ENCODE measurements at regions not wholly inside any gene's neighbourhood (a gene's known extent, or its start where the extent isn't known, plus 50 kb on each side); places are given as distances from the start of the nearest gene placed in this dataset.

DNA sequence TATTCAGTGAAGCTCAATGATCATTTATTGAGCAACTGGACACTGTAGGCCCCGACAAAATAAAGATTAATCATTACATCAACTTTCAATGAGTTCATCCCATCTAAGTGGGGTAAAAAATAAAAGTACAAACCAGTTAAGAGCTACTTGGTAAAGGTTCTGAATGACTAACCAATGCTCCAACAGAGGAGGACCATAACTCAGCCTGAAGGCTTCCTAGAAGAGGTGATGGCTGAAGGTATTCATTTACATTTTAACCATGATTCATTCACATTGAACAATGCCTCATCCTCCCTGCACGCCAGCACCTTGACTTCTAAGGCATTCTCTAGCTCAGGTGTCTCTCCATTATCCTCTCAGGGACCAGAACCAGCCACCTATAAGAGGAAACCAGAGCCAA is 201.4 kb downstream of the ZNF462 start:
- no peak for DNase-seq

DNA sequence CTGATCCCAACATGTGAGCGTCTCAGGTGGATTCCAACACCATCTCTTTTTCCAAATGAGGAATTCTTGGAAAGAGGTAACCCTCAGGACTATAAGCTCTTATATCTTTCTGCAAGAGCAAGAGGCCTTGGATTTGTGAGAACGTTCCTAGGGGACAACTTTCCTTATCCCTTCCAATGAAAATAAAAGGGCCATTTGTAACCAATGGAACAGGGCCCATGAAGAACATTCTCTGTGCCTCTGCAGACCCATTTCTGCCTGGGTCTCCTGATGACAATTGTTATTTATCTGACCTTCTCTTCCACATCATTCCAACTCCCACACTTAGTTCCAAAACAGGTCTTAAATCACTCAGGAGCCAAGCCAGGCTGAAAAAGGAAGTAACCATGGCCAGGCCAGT is 202.6 kb downstream of the ZNF462 start:
- DNase-seq: no peak

DNA sequence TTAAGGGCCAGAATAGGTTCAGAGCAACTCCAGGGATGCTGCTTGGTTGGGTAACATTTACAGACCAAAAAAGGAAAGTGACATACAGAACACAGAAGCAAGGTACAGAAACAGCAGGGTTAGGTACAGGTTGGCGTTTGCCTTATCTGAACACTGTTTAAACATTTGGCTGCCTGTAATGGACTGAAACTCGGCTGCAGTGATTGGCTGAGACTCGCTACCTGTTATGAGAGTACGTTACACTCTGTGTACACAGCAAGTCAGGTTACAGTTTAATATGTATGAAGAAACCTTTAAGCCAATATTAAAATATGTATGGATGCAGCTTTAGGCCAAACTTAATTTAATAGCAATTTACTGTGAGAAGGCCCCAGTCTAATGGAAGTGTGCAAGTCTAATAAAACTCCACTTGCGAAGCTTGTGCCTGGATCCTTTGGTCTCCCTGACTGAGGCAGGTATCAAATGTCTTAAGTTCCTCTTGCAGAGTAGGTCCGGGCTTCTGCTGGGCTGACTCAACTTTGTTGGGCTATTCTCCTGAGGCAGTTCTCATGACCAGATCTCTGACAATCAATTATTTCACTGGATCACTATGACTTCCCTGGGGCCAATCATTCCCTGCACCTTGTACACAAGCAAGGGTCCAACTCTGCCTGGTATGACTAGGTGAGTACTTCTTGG is 204.9 kb downstream of the ZNF462 start:
- DNase-seq: no peak

- DNase-seq: no peak
Measured at GRCh38 chr9:107068581-107068980, 205.6 kb downstream of the ZNF462 start.

DNA sequence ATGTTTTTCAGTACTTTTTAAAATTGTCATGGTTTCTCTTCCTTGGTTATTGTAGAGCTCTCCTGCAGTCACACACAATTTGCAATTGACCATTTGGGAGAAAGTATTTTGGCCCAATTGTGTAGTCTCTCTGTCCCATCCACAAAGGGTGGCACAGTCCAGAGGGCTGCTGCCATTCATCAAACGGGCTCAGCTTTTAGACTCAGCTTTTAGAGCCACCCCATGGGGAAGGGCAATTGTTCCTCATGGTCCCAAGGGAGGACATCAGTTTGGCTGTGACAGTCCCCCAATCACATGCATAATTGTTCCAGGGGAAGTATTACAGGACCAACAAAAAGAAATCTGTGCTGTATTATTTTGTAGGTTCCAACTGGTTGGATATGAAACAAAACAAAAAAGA is 207.6 kb downstream of the ZNF462 start:
- no peak for DNase-seq

DNA sequence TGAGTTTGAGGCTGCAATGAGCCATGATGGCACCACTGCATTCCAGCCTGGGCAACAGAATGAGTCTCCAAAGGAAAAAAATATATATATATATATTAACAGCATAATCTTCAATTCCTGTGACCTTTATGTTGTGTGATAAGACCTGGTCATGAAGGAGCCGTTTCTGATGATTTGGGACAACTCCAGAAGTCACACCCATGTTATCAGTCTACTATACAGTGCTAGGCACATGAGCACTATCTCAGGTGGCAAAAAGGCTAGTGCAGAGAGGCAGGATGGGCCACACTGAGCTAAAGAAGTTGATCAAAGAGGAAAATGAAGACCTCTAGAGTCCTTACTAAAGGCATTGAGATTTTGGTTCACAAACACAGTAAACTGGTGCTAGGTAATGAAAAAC is 205.0 kb upstream of the RAD23B start:
- DNase-seq: no peak

DNA sequence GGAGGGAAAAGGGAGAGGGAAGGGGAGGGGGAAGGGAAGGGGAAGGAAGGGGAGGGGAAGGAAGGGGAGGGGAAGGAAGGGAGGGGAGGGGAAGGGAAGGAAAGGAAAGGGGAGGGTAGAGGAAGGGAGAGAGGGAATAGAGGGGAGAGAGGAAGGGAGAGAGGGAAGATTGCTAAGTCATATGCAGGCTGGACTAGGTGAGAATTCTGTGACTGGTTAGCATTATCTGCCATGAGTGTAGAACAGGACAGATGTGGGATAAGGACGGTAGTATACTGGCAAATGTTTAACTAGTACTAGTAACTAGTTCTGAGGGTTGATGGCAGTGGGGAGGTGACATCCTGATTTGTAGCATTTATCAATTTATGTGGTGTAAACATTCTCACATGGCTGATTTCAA is 203.5 kb upstream of the RAD23B start:
- no peak for DNase-seq

DNA sequence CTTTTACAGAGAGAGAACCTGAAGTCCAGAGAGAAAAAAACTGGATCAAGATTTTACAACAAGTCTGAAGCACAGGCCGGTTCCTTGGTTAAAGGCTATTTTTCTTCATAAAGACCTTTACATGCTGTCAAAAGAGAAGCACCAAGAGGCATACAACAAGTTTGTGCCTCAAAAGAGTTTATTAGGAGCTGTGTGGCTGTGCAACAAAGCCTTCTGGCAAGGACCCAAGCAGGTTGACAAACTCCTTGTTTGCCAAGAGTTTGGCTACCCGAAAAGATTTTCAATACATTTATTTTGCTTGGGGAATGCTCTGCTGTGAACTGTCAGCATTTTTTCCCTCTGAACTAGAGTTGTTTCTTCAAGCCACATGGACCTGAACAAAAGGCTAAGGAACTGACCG is 202.9 kb upstream of the RAD23B start:
- DNase-seq: no peak

GRCh38 chr9:107086460-107086859 is 196.6 kb upstream of the RAD23B start:
- no peak for DNase-seq

GRCh38 chr9:107087222-107087621 is 195.9 kb upstream of the RAD23B start:
- DNase-seq: no peak

- no peak for DNase-seq
Measured at GRCh38 chr9:107090218-107090617, 192.9 kb upstream of the RAD23B start.

- DNase-seq: no peak
Measured at GRCh38 chr9:107093365-107094060, 189.6 kb upstream of the RAD23B start.

DNA sequence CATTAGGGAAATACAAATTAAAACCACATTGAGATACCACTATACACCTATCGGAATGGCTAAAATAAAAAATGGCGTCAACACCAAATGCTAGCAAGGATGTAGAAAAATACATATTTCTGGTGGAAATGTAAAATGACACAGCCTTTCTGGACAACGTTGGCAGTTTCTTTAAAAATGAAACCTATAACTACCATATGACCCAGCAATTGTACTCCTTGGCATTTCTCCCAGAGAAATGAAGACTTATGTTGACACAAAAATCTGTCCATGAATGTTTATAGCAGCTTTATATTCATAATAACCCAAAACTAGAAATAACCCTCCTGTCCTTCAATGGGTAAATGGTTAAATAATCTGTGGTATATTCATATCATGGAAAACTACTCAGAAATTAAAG is 188.7 kb upstream of the RAD23B start:
- no peak for DNase-seq

DNA sequence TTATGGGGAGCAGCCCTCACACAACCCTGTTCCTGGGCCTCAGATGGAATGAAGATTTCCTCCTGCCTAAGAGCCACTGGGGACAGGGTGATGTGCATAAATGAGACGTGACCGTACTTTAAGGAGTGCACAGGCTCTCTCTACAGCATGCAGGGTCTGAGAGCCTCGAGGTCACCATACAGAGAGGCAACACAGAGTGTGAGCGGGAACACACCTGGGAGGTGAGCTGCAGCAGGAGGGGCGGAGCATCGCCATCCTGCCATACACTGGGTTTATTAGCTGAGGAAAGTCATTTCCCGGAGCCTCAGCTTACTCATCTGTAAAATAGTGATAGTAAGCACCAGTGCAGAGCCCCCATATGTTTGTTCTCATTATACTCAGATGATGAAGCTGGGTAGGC is 182.5 kb upstream of the RAD23B start:
- DNase-seq: no peak

DNA sequence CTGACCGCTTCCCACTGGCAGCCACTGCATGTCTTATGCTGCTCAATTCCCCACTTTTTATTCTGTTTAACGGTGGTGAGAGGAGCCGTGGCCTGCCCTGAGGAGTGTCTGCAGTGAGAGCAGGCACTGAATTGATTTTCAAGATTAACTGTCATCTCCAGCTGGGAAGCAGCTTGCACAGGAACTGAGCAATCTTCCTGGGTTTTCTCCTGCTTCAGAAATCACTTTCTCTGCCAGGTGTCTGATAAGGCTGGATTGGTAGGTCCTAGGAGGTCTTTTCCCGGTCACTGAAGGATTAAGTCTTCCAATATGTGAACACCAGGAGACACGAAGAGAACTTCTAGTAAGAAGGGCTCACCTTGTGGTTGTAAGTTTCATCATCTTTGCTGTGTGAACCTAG is 181.1 kb upstream of the RAD23B start:
- DNase-seq: no peak

DNA sequence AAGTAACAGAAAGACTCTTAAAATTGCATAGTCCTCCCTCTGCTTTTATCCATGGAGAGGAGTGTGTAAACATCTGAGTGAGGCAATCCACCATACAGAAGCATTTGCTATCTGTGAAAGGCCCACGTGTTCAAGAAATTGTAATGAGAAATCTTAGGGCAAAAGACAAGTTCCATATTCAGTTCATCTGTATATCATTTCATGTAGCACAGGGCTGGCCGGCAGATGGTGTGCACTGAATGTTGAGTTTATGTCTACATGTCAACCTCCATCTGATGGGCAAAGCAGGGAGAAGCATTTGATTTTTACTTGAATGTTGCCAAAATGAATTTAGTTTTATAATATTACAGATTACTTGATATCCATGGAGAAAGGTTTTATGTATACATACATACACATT is 179.5 kb upstream of the RAD23B start:
- no peak for DNase-seq

GRCh38 chr9:107105784-107106183 is 177.3 kb upstream of the RAD23B start:
- no peak for DNase-seq

DNA sequence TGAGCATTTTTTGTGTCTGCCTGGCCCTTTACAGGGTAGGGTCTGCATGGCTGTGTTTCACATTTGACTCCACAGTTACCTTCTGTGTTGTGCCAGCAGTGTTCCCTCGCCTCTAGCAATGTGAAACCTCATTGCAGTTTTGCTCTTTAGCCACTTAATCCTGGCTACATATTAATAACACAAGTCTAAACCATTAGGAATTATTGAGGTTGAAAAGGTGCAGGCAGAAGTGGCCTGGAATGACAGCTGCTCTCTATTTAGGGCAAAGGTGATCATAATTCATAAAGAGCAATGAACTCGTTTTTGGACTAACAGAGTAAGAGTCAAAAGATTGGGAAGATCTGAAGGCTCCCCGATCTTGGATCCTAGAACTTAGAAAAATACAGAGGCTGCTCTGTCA is 176.7 kb upstream of the RAD23B start:
- DNase-seq: no peak

- no peak for DNase-seq
Measured at GRCh38 chr9:107108342-107109130, 174.5 kb upstream of the RAD23B start.

- DNase-seq: no peak
Measured at GRCh38 chr9:107109324-107109723, 173.8 kb upstream of the RAD23B start.

DNA sequence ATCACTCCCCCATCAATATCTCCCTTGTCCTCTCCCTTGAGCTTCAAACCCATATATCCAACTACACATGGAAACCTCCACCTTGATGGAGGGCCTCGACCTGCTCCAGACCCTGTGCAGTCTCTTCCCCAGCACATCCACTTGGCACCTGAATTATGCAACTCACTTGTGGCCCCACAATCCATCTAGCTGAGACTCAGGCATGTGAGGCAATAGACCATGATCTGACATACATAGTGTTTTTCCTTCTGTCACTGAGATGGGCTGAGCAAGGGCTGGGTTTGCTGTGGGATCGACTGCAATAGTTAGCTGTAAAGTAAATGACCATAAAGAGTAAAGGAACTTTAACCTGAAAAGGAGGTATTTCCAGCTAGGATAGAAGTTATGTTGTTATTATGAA is 172.9 kb upstream of the RAD23B start:
- DNase-seq: no peak

- no peak for DNase-seq
Measured at GRCh38 chr9:107112707-107113243, 170.3 kb upstream of the RAD23B start.

DNA sequence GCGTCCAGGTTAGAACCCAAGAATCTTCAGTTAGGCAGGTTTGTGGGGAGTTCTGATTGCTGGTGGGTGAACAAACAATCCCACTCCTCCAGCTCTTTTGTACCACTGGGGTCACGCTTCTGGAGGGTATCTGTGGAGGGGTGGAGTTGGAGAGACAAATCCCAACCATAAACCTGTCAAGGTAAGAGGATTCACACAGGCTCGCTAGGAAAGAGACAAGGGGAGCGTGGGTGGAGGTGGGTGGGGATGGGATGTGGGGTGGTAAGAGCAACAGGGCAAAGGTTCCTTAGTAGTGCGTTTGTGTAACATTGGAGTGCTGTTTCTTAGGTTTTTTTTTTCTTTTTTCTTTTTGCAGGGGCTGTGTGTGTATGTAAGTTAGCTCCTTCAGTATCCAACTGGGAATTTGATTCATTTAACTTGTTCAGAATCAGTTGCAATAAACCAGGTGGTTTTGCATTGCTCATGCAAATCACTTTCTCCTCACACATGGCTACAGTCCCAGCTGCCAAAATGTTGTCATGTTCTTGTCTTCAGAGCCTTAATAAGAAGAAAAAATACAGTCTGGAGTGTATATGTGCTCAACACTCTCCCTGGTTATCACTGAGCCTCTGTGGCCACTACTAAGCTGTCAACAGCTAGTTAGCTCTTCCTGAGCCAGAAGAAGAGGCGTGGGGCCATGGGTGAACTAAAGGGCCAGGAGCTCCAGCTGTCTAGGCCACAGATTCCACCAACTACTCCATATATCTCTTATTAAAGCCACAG is 164.0 kb upstream of the RAD23B start:
- no peak for DNase-seq
